ENCODE measurements at regions not wholly inside any gene's neighbourhood (a gene's known extent, or its start where the extent isn't known, plus 50 kb on each side); places are given as distances from the start of the nearest gene placed in this dataset.

- TF ChIP-seq REST (IDR thresholded peaks at IDR 0.05; ENCODE audit: unreplicated experiment) (no peak), ZNF114 (CRISPR knock-in tag; IDR thresholded peaks at IDR 0.05) (no peak), JUNB (IDR thresholded peaks at IDR 0.05; ENCODE audit: unreplicated experiment) (no peak)
Measured at GRCh38 chr11:25766332-25767015, 565.5 kb upstream of the ANO3 start (continued).

GRCh38 chr11:25769287-25769686, 562.6 kb upstream of the ANO3 start:
- H3K27me3 Mint-ChIP-seq (ENCODE audit: insufficient read depth, low read depth, poor library complexity), result no peaks in the 10 kb centered on the region
- ATAC-seq, result no peak
- Histone ChIP-seq H3K27me3 (ENCODE audit: insufficient read depth) (no peaks in the 10 kb centered on the region), H3K4me1 (ENCODE audit: insufficient read depth) (peaks cover 13% of the 10 kb centered on the region), H3F3A (replicated peaks; ENCODE audit: low read depth) (no peaks in the 10 kb centered on the region), H4K20me1 (replicated peaks; ENCODE audit: insufficient read depth) (no peaks in the 10 kb centered on the region), H3K79me2 (replicated peaks; ENCODE audit: insufficient read depth) (no peaks in the 10 kb centered on the region), H3K9me2 (ENCODE audit: insufficient read depth) (no peaks in the 10 kb centered on the region), H3K36me3 (ENCODE audit: insufficient read depth) (no peaks in the 10 kb centered on the region), H3K4me3 (no peak overlapping the region), H2AFZ (no peak overlapping the region; the same call in 1 of the 2 replicates), H3K27ac (ENCODE audit: low read depth) (no peak overlapping the region), H3K4me2 (0 out of 2 replicates have a peak overlapping the region, but pooled peaks have one; percentile 42)
- no peaks in the 10 kb centered on the region for H3K36me3 Mint-ChIP-seq (ENCODE audit: low read depth)
- DNase-seq (ENCODE audit: low spot score), result no peak
- no peak overlapping the region for H3K27ac Mint-ChIP-seq
- H3K9me3 Mint-ChIP-seq, result no peaks in the 10 kb centered on the region
- no peak overlapping the region for H3K4me3 Mint-ChIP-seq
- H3K4me1 Mint-ChIP-seq, result peaks cover 10% of the 10 kb centered on the region
- no peak for TF ChIP-seq EZH2 (IDR thresholded peaks at IDR 0.05; ENCODE audit: low read depth, unreplicated experiment)
- TF ChIP-seq EZH2phosphoT487 (IDR thresholded peaks at IDR 0.05; ENCODE audit: unreplicated experiment), result no peak
- no peak for TF ChIP-seq ZNF331 (CRISPR knock-in tag; IDR thresholded peaks at IDR 0.05; ENCODE audit: low read depth)
- no peak for TF ChIP-seq ZNF114 (CRISPR knock-in tag; IDR thresholded peaks at IDR 0.05)
- TF ChIP-seq NANOG (IDR thresholded peaks at IDR 0.05; ENCODE audit: borderline replicate concordance), result no peak
- TF ChIP-seq ETS1 (IDR thresholded peaks at IDR 0.05), result no peak
- TF ChIP-seq POLR2AphosphoS5 (IDR thresholded peaks at IDR 0.05; ENCODE audit: low read depth), result no peak
- TF ChIP-seq ZNF462 (CRISPR knock-in tag; IDR thresholded peaks at IDR 0.05), result no peak
- no peak for TF ChIP-seq REST (IDR thresholded peaks at IDR 0.05; ENCODE audit: unreplicated experiment)

Measured in GM23338 (cell line).